ENCODE measurements at regions not wholly inside any gene's neighbourhood (a gene's known extent, or its start where the extent isn't known, plus 50 kb on each side); places are given as distances from the start of the nearest gene placed in this dataset.

GRCh38 chr9:121557581-121558447, 58.2 kb upstream of the GGTA1 start (continued):
- TF ChIP-seq BCL3 (CRISPR knock-in tag; IDR thresholded peaks at IDR 0.05) (no peak), TBP (CRISPR knock-in tag; IDR thresholded peaks at IDR 0.05) (no peak), ZNF687 (CRISPR knock-in tag; IDR thresholded peaks at IDR 0.05) (peak; percentile 38), GPN1 (CRISPR knock-in tag; IDR thresholded peaks at IDR 0.05; ENCODE audit: borderline replicate concordance) (no peak), TFAP4 (IDR thresholded peaks at IDR 0.05; ENCODE audit: borderline replicate concordance, low read depth) (peak; percentile 75; the same call in 1 of the 2 replicates)
